Endothelial cell of umbilical vein (primary cell): ENCODE measurements at regions not wholly inside any gene's neighbourhood (a gene's known extent, or its start where the extent isn't known, plus 50 kb on each side); places are given as distances from the start of the nearest gene placed in this dataset.

Experiments used
- EZH2 ChIP-seq: IDR thresholded peaks from 2 replicates; pipeline ENCODE4 v1.6.1; 2012; ENCODE audit warnings: borderline replicate concordance, low read depth, mild to moderate bottlenecking, moderate library complexity, low read length, inconsistent platforms; ENCODE audit not compliant: severe bottlenecking
- MYC ChIP-seq: IDR thresholded peaks from one replicate; pipeline ENCODE4 v1.6.1; 2011; ENCODE audit warnings: mild to moderate bottlenecking, low read depth, low read length
- TF ChIP-seq, protein P1 (sequence below), 2 donors: IDR thresholded peaks; 1 replicate in 1 of 2; 2 replicates in 1 of 2; pipeline ENCODE4 v1.5.1; 2011; ENCODE audit warnings: low read length in 2 of 2, mild to moderate bottlenecking in 2 of 2, moderate library complexity in 2 of 2, control low read depth in 1 of 2, inconsistent platforms in 1 of 2, low read depth in 1 of 2; ENCODE audit not compliant: insufficient read depth in 1 of 2; ENCODE audit errors: extremely low read depth in 1 of 2
- TF ChIP-seq, protein P2 (sequence below): IDR thresholded peaks from 2 replicates; pipeline ENCODE4 v1.6.1; 2011; ENCODE audit not compliant: insufficient read depth, insufficient read length

DNA sequence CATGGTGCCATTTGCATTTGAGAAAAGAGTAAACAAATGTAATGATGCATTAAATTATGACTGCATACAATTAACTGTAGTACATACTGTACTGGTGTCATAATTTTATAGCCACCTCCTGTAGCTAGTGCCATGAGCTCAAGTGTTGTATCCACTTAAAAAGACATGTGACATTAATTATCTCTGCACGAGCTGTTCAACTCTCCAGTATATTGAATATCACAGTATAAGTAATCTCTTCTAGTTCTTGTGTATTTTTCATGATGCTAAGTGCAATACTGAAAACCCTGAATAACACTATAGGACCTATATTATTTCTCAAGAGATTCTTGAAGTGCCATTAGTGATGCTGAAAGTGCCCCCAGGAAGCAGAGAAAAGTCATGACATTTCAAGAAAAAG, 387.3 kb downstream of the PCDH17 start:
- TF ChIP-seq EZH2 (no peak), MYC (no peak)
- TF ChIP-seq, protein P1, sequence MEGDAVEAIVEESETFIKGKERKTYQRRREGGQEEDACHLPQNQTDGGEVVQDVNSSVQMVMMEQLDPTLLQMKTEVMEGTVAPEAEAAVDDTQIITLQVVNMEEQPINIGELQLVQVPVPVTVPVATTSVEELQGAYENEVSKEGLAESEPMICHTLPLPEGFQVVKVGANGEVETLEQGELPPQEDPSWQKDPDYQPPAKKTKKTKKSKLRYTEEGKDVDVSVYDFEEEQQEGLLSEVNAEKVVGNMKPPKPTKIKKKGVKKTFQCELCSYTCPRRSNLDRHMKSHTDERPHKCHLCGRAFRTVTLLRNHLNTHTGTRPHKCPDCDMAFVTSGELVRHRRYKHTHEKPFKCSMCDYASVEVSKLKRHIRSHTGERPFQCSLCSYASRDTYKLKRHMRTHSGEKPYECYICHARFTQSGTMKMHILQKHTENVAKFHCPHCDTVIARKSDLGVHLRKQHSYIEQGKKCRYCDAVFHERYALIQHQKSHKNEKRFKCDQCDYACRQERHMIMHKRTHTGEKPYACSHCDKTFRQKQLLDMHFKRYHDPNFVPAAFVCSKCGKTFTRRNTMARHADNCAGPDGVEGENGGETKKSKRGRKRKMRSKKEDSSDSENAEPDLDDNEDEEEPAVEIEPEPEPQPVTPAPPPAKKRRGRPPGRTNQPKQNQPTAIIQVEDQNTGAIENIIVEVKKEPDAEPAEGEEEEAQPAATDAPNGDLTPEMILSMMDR (IDR thresholded peaks at IDR 0.05; ENCODE audit: extremely low read depth in 1 of 2, insufficient read depth in 1 of 2, low read depth in 1 of 2, low read length in 2 of 2): no peak
- TF ChIP-seq, protein P2, sequence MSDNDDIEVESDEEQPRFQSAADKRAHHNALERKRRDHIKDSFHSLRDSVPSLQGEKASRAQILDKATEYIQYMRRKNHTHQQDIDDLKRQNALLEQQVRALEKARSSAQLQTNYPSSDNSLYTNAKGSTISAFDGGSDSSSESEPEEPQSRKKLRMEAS: no peak
